HCT116 (cell line): ENCODE measurements at regions not wholly inside any gene's neighbourhood (a gene's known extent, or its start where the extent isn't known, plus 50 kb on each side); places are given as distances from the start of the nearest gene placed in this dataset.
"Not testable (repeated sequence)": the region's sequence is repeated elsewhere in the genome, so short reads cannot be mapped to it uniquely, and the experiment has no call there.

Experiments
- CEBPB ChIP-seq: IDR thresholded peaks from 2 replicates; pipeline ENCODE4 v1.6.1; 2012; ENCODE audit warnings: low read depth
- ELF1 ChIP-seq: IDR thresholded peaks from 2 replicates; pipeline ENCODE4 v1.6.1; 2012; ENCODE audit warnings: low read depth, borderline replicate concordance
- TF ChIP-seq, protein P1 (sequence below), 3 experiments: fragments of 200-600 bp in 1 of 3; sonication (generic) in 1 of 3; IDR thresholded peaks in 2 of 3; conservative IDR thresholded peaks in 1 of 3; 2 replicates each; pipeline ENCODE4 v1.5.1; 2012 to 2017; ENCODE audit warnings: low read depth in 2 of 3, low read length in 2 of 3, antibody characterized with exemption in 1 of 3, borderline replicate concordance in 1 of 3, control low read depth in 1 of 3, mild to moderate bottlenecking in 1 of 3, mixed read lengths in 1 of 3, mixed run types in 1 of 3, moderate library complexity in 1 of 3; ENCODE audit not compliant: insufficient read depth in 1 of 3

DNA sequence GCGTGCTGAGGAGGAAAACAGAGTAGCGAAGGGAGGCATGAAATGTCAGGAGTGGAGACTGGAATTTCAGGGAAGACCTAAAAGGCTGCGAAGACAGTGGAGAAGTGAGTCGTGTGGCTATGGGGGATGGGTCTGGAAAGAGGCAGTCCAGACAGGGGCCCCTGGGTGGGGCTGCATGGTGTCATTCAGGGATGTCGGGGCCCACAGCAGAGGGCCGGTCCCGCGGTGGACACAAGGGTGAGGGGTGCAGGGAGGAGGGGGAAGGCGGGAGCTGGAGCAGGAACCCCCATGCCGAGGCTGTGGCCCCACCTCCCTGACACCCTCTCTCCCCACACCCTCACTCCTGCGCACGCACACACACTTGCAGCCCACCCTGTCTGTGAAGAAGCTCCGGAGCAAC, 476.4 kb downstream of the TP53TG3F start:
- TF ChIP-seq, protein P1, sequence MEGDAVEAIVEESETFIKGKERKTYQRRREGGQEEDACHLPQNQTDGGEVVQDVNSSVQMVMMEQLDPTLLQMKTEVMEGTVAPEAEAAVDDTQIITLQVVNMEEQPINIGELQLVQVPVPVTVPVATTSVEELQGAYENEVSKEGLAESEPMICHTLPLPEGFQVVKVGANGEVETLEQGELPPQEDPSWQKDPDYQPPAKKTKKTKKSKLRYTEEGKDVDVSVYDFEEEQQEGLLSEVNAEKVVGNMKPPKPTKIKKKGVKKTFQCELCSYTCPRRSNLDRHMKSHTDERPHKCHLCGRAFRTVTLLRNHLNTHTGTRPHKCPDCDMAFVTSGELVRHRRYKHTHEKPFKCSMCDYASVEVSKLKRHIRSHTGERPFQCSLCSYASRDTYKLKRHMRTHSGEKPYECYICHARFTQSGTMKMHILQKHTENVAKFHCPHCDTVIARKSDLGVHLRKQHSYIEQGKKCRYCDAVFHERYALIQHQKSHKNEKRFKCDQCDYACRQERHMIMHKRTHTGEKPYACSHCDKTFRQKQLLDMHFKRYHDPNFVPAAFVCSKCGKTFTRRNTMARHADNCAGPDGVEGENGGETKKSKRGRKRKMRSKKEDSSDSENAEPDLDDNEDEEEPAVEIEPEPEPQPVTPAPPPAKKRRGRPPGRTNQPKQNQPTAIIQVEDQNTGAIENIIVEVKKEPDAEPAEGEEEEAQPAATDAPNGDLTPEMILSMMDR (IDR thresholded peaks at IDR 0.05 in 2 of 3, conservative IDR thresholded peaks at IDR 0.05 in 1 of 3; ENCODE audit: borderline replicate concordance in 1 of 3, insufficient read depth in 1 of 3, low read depth in 2 of 3, low read length in 2 of 3) = not testable (repeated sequence)
- not testable (repeated sequence) for TF ChIP-seq CEBPB, ELF1
